H9 (cell line): ENCODE measurements at regions not wholly inside any gene's neighbourhood (a gene's known extent, or its start where the extent isn't known, plus 50 kb on each side); places are given as distances from the start of the nearest gene placed in this dataset.

Source experiments
- DNase-seq: peaks from one replicate; pipeline ENCODE4 v3.0.0-alpha.2; 2017
- H2AFZ ChIP-seq: one replicate; pipeline ENCODE4 v1.6.1; 2013; ENCODE audit warnings: mild to moderate bottlenecking, low read length, control low read depth, moderate library complexity
- H2AK5ac ChIP-seq: 2 replicates; pipeline ENCODE4 v1.6.1; 2013; ENCODE audit warnings: low read length, control low read depth, mixed read lengths; ENCODE audit not compliant: insufficient read length
- H2BK120ac ChIP-seq: one replicate; pipeline ENCODE4 v1.6.1; 2013; ENCODE audit warnings: low read depth, mild to moderate bottlenecking, low read length, control low read depth, inconsistent platforms; ENCODE audit not compliant: poor library complexity, severe bottlenecking
- H2BK12ac ChIP-seq: 2 replicates; pipeline ENCODE4 v1.6.1; 2013; ENCODE audit warnings: low read length, control low read depth, mixed read lengths, low read depth; ENCODE audit not compliant: insufficient read length
- H2BK15ac ChIP-seq: 2 replicates; pipeline ENCODE4 v1.6.1; 2013; ENCODE audit warnings: low read depth, low read length, control low read depth
- H2BK20ac ChIP-seq: one replicate; pipeline ENCODE4 v1.6.1; 2013; ENCODE audit warnings: low read depth, mild to moderate bottlenecking, low read length, control low read depth, inconsistent platforms; ENCODE audit not compliant: poor library complexity, severe bottlenecking
- H2BK5ac ChIP-seq: 2 replicates; pipeline ENCODE4 v1.6.1; 2013; ENCODE audit warnings: low read length, control low read depth, mixed read lengths; ENCODE audit not compliant: insufficient read length
- H3K14ac ChIP-seq: 2 replicates; pipeline ENCODE4 v1.6.1; 2013; ENCODE audit warnings: low read length, control low read depth; ENCODE audit not compliant: insufficient read depth
- H3K18ac ChIP-seq: 2 replicates; pipeline ENCODE4 v1.6.1; 2013; ENCODE audit warnings: low read depth, mild to moderate bottlenecking, mixed read lengths, low read length, control low read depth; ENCODE audit not compliant: insufficient read length
- H3K23ac ChIP-seq: 2 replicates; pipeline ENCODE4 v1.6.1; 2013; ENCODE audit warnings: low read length, control low read depth, mixed read lengths, low read depth; ENCODE audit not compliant: insufficient read length
- H3K23me2 ChIP-seq: 2 replicates; pipeline ENCODE4 v1.6.1; 2013; ENCODE audit warnings: low read depth, mild to moderate bottlenecking, mixed read lengths, low read length, control low read depth; ENCODE audit not compliant: insufficient read length, poor library complexity, severe bottlenecking
- H3K27ac ChIP-seq: 2 replicates; pipeline ENCODE4 v1.5.1; 2013; ENCODE audit warnings: low read length, control low read depth, mixed read lengths, low read depth; ENCODE audit not compliant: insufficient read length
- H3K27me3 ChIP-seq: 2 replicates; pipeline ENCODE4 v1.6.1; 2013; ENCODE audit warnings: low read length, control low read depth, inconsistent platforms; ENCODE audit not compliant: insufficient read depth
- H3K4ac ChIP-seq: 2 replicates; pipeline ENCODE4 v1.6.1; 2013; ENCODE audit warnings: low read depth, mild to moderate bottlenecking, control low read depth, inconsistent platforms, low read length, moderate library complexity
- H3K4me1 ChIP-seq: 2 replicates; pipeline ENCODE4 v1.6.1; 2013; ENCODE audit warnings: low read length, control low read depth, inconsistent platforms; ENCODE audit not compliant: insufficient read depth
- H3K4me2 ChIP-seq: 2 replicates; pipeline ENCODE4 v1.6.1; 2013; ENCODE audit warnings: low read length, control low read depth, mixed read lengths; ENCODE audit not compliant: insufficient read length, insufficient read depth
- H3K56ac ChIP-seq: 2 replicates; pipeline ENCODE4 v1.6.1; 2013; ENCODE audit warnings: low read depth, mild to moderate bottlenecking, mixed read lengths, low read length, control low read depth; ENCODE audit not compliant: insufficient read length
- H3K79me1 ChIP-seq: 2 replicates; pipeline ENCODE4 v1.6.1; 2013; ENCODE audit warnings: low read depth, mild to moderate bottlenecking, moderate library complexity, low read length, control low read depth, inconsistent platforms; ENCODE audit not compliant: insufficient read depth, poor library complexity, severe bottlenecking
- H3K79me2 ChIP-seq: 2 replicates; pipeline ENCODE4 v1.6.1; 2013; ENCODE audit warnings: low read length, control low read depth, inconsistent platforms; ENCODE audit not compliant: insufficient read depth
- H3K9ac ChIP-seq: 2 replicates; pipeline ENCODE4 v1.6.1; 2013; ENCODE audit warnings: low read length, control low read depth, mixed read lengths; ENCODE audit not compliant: insufficient read length; ENCODE audit errors: extremely low read depth
- H3K9me3 ChIP-seq: one replicate; pipeline ENCODE4 v1.6.1; 2013; ENCODE audit warnings: low read depth, low read length, inconsistent platforms; ENCODE audit not compliant: control insufficient read depth
- H3T11ph ChIP-seq: one replicate; pipeline ENCODE4 v1.6.1; 2013; ENCODE audit warnings: mild to moderate bottlenecking, low read length, control low read depth, inconsistent platforms
- H4K20me1 ChIP-seq: one replicate; pipeline ENCODE4 v1.6.1; 2013; ENCODE audit not compliant: control insufficient read depth, insufficient read length, insufficient read depth
- H4K5ac ChIP-seq: 2 replicates; pipeline ENCODE4 v1.6.1; 2013; ENCODE audit warnings: low read depth, mild to moderate bottlenecking, mixed read lengths, low read length, control low read depth; ENCODE audit not compliant: insufficient read length
- H4K8ac ChIP-seq: replicated peaks from 2 replicates; pipeline ENCODE4 v1.6.1; 2013; ENCODE audit warnings: low read length, control low read depth, mixed read lengths, low read depth; ENCODE audit not compliant: insufficient read length
- H4K91ac ChIP-seq: 2 replicates; pipeline ENCODE4 v1.6.1; 2013; ENCODE audit warnings: low read depth, mild to moderate bottlenecking, moderate library complexity, mixed read lengths, low read length, control low read depth; ENCODE audit not compliant: insufficient read length
- H3K27ac Mint-ChIP-seq, 3 experiments: 2 replicates in 2 of 3; 3 replicates in 1 of 3; pipeline ENCODE4 v1.8.0; 2020 to 2021; ENCODE audit warnings: mixed read lengths in 3 of 3, mild to moderate bottlenecking in 1 of 3, moderate library complexity in 1 of 3
- H3K27me3 Mint-ChIP-seq: 2 replicates; pipeline ENCODE4 v1.8.0; 2021; ENCODE audit warnings: low read depth, mild to moderate bottlenecking, moderate library complexity, mixed read lengths
- H3K36me3 Mint-ChIP-seq, 3 experiments: 2 replicates in 2 of 3; 3 replicates in 1 of 3; pipeline ENCODE4 v1.8.0; 2020 to 2021; ENCODE audit warnings: low read depth in 3 of 3, mixed read lengths in 3 of 3; ENCODE audit not compliant: insufficient read depth in 1 of 3
- H3K4me1 Mint-ChIP-seq, 2 experiments: 2 replicates each; pipeline ENCODE4 v1.8.0; 2020; ENCODE audit warnings: mixed read lengths in 2 of 2
- H3K4me3 Mint-ChIP-seq, 2 experiments: 2 replicates in 1 of 2; 3 replicates in 1 of 2; pipeline ENCODE4 v1.8.0; 2020 to 2021; ENCODE audit warnings: mild to moderate bottlenecking in 2 of 2, mixed read lengths in 2 of 2, moderate library complexity in 1 of 2
- H3K9me3 Mint-ChIP-seq, 2 experiments: 2 replicates in 1 of 2; 3 replicates in 1 of 2; pipeline ENCODE4 v1.8.0; 2020; ENCODE audit warnings: mild to moderate bottlenecking in 2 of 2, mixed read lengths in 2 of 2, moderate library complexity in 1 of 2
- CTCF ChIP-seq: fragments of 200-600 bp; sonication (generic); conservative IDR thresholded peaks from 3 replicates; pipeline ENCODE4 v1.8.0; 2021; ENCODE audit warnings: antibody characterized with exemption, mild to moderate bottlenecking
- WGBS: extraction: QIAGEN DNeasy Blood & Tissue Kit; methylation state at CpG from one replicate; pipeline ENCODE4 v1.1.7; 2013; ENCODE audit warnings: missing lambda C conversion rate, low lambda C conversion rate, mixed read lengths; ENCODE audit not compliant: insufficient read length; ENCODE audit errors: extremely low coverage; 5-methylcytosine and 5-hydroxymethylcytosine counted together

GRCh38 chr3:55166576-55167555 is 239.0 kb upstream of the LRTM1 start:
- no peak overlapping the region for H3K9ac ChIP-seq
- TF ChIP-seq CTCF = no peak
- Mint-ChIP-seq H3K27ac (no peak overlapping the region), H3K36me3 (no peaks in the 10 kb centered on the region), H3K4me3 (no peak overlapping the region), H3K9me3 (peaks cover 0 to 6% of the 10 kb centered on the region in 2 experiments; a peak in 3 of 5 replicates), H3K4me1 (peaks cover 4 to 8% of the 10 kb centered on the region in 2 experiments), H3K27me3 (no peaks in the 10 kb centered on the region)
- no peak overlapping the region for H3K27ac ChIP-seq
- no peak overlapping the region for H4K5ac ChIP-seq
- H3K79me2 ChIP-seq = no peaks in the 10 kb centered on the region; the same call in 1 of the 2 replicates
- no peak for DNase-seq
- H3K14ac ChIP-seq = no peak overlapping the region
- H2AK5ac ChIP-seq = no peak overlapping the region
- no peak overlapping the region for H4K8ac ChIP-seq
- H2BK5ac ChIP-seq = no peak overlapping the region
- H2BK12ac ChIP-seq = no peak overlapping the region
- no peaks in the 10 kb centered on the region for H3K23me2 ChIP-seq
- H3K4ac ChIP-seq = no peak overlapping the region
- H3K27me3 ChIP-seq = no peaks in the 10 kb centered on the region
- H2AFZ ChIP-seq = no peak overlapping the region
- H3K56ac ChIP-seq = no peak overlapping the region
- H3K79me1 ChIP-seq = no peaks in the 10 kb centered on the region
- no peaks in the 10 kb centered on the region for H4K20me1 ChIP-seq
- no peak overlapping the region for H3K18ac ChIP-seq
- no peak overlapping the region for H2BK20ac ChIP-seq
- no peak overlapping the region for H2BK15ac ChIP-seq
- H3T11ph ChIP-seq = no peak overlapping the region
- no peak overlapping the region for H3K23ac ChIP-seq
- no peaks in the 10 kb centered on the region for H3K9me3 ChIP-seq
- no CpG with 5 or more reads among the region's 5 CpGs for WGBS
- no peak overlapping the region for H4K91ac ChIP-seq
- H2BK120ac ChIP-seq = no peak overlapping the region
- H3K4me1 ChIP-seq = no peaks in the 10 kb centered on the region
- no peak overlapping the region for H3K4me2 ChIP-seq
